ENCODE measurements at regions not wholly inside any gene's neighbourhood (a gene's known extent, or its start where the extent isn't known, plus 50 kb on each side); places are given as distances from the start of the nearest gene placed in this dataset.

DNA sequence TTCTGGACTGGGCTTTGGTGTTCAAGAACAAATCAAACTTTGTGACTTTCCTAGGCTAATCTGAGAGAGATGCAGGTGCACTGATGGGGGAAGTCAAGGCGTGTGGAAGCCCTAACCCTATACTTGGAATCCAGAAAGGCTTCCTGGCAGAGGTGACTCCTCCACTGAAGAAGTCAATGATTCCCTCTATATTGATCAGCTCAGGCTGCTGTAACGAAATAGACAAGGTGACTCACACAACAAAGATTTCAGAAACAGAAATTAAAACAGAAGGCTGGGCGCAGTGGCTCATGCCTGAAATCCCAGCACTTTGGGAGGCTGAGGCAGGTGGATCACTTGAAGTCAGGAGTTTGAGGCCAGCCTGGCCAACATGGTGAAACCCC, 69.6 kb upstream of the GGTA1 start:
- no peak for DNase-seq

DNA sequence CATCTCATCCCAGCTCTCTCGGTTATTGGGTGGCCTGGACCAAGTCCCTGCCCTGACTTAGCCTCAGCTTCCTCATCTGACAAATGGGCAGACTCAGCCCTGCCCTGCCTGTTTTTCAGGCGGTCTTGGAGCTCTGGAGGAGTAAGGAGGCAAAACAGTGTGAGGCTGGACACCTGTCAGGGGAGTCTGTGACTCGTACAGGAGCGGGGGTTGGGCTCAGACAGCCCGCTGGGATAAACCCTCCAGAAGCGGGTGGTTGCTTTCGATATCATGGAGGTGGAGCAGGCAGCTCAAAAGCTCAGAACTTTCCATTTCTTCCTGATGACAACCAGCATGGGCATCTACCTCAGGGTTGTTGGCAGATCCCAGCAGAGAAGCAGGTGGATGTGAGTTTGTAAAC, 72.9 kb upstream of the GGTA1 start:
- DNase-seq, result no peak

DNA sequence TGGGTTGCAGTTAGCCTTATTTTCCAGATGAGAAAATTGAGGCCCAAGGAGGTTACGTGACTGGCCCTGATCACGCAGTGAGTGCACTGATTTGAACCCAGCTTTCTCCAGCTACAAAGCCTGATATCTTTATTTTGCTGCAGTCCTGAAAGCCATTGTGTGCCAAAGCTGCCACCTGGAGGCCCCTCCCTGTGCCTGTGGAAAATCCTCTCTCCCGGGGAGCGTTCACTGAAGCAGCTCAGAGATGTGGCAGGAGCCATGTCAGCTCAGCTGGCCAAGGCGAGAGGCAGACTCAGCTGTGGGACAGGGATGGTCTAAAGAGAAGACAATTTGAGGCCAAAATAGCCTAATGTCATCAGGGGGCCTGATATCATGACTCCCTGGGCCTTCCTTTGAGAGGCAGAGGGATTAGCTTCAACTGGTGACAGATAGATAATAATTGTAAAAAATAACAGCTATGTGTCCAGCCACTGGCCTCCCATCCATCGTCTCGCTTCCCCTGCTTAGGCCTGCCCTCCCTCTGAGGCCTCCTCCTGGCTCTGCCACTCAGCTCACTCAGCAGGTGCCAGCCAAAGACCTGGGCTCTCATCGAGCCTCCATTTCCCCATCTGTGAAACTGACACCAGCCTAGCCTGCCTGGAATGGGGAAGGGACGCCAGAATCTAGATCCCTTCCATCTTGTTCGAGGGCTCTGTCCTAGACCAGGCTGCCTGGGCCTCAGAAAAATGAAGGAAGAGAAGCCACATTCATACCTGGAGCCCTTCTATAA, 74.3 kb upstream of the GGTA1 start:
- no peak for DNase-seq

DNA sequence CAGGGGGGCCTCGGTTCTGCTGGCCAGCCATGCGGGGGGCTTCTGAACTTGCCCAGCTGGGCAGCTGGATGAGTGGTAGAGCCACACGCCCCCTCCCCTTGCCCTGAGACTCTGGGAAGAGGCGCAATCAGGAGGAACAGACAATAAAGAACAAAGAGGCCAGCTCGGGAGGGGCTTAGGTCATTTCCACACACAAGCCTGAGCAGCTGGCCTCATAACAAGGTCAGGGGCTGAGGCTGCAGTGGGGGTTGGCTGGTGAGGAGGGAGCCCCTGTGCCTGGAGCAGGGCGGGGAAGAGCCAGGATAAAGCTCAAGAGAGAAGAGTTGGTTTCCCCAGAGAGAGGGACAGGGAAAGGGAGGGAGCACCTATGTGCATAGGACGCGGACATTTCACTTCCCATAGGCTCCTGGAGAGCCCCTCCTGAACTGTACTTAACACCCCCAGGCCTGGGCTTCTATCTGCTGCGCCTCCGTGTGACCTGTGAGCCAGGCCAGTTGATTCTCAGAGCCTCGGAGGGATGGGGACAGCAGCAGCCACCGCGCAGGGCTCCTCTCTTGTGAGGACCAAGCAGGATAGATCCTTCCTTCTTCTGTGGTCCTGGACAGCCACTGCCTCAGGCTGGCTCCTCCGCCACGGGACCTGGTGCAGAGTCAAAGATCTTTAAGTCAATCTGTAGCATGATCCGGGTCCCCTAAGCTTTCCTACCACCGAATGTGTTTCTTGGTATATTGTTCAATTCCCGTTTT, 75.3 kb upstream of the GGTA1 start:
- no peak for DNase-seq

DNA sequence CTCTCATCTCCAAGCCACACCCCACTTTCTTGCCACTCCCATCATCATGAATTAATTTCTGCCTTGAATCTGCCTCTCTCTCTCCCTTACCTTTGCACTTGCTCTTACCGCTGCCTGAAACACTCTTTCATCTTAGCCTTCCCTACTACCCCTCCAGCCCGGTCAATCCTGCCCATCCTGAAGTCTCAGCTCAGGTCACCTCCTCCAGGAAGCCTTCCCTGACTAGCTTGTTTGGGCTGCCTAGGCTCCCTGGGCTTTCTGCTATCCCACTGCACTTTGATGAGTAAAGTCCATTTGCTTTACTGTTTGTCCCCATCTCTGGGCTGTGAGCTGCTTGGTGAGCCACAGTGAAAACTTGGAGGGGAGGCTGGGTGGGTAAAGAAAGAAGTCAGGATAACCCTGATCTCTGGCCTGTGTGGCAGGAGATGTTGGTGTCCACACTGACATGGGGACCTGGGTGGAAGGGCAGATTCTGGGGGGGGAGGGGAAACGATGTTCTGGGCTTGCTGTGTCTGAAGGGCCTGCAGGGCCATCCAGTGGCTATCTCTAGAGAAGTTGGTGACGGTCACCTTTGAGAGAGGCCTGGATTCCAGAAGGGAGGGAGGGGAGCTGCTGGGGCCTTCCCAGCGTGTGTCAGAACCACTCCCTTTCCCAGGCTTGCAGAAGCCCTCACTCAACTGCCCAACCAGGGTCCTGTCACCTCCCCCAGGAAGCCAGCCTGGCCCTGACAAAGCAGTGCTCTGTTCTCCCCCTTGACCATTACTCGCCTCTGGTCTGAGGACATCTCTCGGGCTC, 75.0 kb upstream of the DAB2IP start:
- DNase-seq, result no peak

DNA sequence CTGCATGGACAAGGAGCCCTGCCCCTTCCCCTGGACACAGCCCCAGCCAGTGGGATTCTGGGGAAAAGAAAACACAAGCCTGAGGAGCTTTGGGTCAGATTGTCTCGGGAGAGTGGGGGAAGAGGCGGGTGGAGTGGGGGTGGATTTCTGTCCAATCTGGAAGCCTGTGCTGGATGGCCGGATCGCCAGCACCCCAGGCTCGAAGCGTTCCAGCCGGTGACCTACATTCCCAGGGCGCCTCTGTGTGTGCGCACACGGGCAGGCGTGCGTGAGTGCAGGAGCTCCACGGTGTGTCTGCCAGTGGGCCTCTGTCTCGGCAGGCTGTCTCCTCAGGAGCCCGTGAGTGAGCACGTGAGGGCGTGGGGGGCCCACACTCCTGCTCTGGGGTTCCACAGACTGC, 74.3 kb upstream of the DAB2IP start:
- DNase-seq, result no peak

DNA sequence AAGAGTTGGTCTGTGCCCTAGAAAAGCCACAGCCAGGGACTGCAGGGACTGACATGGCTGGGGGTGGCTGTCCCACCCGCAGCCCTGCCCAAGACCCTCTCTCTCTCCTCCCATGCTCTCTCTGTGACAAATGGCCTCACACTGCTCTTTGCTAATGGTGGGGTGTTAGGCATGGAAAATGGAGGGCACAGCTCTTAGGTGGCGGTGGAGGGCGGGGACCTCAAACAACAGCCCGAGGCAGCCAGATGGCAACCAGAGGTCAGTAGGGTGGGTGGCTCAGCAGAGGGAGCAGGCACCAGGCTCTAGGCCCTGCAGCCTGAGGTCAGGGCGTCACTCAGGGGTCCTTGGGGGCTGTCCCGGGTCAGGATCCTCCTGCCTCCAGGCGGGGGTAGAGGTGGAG, 73.9 kb upstream of the DAB2IP start:
- DNase-seq, result no peak

DNA sequence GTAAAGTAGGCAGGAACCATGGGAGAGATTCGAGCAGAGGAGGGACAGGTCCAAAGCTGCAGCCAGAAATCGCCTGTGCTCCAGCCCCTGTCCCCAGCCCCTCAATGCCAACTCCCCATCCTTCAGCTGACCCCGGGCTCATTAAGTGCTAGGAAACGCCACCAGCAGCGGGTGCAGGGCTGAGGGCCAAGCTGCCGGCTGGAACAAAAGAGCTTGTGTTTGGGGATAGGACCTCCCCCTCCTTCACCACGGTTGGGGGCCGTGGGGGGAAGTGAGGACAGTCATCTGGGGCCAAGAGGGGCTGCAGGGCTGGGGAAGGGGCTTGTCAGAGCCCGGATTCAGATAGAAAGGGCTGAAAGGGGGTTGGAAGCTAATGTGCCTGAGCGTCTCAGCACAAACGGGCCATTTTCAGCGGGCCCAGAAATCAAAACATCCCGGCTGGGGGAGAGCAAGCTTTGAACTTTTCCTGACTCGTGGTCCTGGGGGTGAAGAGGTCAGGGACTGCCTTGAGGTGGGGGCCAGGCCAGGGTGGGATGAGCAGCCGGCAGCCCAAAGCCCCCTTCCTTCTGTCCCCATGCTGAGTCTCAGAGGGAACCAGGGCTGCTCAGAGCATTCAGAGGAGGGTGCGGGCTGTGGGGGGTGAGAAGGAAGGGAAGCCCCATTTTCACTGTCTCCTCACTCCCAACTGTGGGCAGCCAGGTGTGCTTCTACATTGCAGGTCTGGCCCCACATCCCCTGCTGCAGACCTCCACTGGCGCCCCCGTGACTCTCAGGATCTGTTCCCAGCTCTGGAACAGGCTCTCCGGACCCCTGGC, 69.4 kb upstream of the DAB2IP start:
- DNase-seq, result no peak

DNA sequence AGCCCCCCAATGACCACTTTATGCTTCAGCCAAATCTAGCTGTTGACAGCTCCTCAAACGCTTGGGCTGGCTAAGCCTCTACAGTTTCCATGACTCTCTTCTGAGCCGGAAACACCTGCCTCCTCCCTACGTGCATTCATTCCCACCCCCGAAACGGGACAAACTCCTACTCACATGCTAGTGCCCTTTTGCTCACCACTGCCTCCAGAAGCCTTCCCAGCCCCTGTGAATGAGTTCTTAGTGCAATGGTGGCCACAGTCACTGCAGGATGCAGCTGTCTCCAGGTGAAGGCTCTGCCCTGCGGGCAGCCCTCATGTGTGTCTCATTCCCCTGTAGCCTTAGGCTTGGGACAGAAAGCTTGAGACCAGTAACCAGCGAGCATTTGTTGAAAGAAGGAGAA, 68.8 kb upstream of the DAB2IP start:
- DNase-seq, result no peak

DNA sequence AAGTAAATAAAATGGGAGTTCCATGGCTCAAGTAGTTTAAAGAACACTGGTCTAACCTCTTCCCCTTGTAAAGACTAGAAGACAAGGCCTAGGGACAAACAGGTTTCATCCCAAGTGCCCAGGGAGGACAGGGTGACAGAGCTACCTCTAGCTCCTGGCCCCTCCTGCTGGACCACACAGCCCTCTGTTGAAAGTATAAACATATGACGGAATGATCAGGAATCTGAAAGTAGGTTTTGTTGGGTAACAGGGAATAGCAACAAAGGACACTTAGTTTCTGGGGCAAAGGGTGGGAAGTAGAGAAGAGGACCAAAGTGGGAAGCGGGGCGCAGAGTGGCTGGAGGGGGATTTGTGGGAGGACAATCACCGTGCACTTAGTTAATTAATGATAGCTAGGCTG, 67.0 kb upstream of the DAB2IP start:
- DNase-seq, result no peak

DNA sequence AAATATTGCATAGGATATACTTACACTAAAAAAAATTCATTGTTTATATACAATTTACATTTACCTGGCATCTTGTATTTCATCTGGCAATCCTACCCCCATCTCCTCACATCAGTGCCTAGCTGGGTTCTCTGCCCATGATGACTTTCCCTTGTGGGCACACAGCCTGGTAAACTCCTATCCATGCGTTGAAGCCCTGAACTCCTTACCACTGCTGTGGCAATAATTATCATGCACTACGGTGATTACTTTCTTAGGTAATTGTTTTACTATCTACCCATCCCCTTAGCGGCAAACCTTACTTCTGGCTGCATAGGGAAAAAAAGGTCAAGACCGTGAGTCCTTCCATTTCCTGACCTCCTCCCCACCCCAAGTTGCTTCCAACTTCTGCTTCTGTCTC, 63.6 kb upstream of the DAB2IP start:
- DNase-seq, result no peak

DNA sequence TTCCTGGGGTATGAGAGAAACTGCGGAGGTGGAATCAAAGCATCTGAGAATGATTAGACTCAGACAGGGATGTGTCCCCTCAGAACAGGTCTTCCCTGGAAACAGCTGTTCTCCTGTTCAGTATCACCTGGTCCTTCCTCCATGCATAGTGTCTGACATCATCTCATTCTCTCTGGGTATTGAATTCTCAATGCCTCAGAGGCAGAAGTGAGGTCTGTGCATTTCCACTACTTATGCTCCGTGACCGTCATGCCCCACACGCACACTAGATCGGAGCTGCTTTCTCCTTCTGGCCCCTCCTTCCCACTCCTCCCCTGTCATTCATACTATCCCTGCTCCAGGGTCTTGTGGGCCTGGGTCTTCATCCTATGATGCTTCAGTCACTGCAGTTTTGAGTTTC, 61.4 kb upstream of the DAB2IP start:
- DNase-seq, result no peak

DNA sequence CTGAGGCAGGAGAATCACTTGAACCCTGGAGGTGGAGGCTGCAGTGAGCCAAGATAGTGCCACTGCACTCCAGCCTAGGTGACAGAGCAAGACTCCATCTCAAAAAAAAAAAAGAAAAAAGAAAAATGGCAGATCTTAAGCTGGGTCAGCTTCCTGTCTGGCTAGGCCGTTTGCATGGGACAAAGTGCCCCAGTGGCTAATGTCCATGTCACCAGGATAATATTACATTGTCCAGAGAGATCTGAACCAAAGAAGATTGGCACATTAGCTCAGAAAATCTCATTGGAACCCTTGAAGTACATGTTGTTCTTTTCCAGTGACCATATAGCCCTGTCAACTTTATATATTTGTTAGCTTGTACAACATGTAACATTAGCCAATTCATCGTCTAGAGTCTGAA, 59.2 kb upstream of the DAB2IP start:
- DNase-seq, result no peak

DNA sequence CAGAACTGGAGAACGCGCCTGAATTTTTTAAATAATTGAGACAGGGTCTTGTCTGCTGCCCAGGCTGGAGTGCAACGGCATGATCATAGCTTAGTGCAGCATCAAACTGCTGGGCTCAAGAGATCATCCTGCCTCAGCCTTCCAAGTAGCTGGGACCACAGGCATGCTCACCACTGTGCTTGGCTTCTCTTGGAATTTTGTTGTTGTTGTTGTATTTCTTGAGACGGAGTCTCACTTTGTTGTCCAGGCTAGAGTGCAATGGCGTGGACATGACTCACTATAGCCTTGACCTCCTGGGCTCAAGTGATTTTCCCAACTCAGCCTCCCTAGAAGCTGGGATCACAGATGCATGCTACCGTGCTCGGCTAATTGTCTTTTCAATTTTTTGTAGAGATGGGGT, 58.4 kb upstream of the DAB2IP start:
- DNase-seq, result no peak

DNA sequence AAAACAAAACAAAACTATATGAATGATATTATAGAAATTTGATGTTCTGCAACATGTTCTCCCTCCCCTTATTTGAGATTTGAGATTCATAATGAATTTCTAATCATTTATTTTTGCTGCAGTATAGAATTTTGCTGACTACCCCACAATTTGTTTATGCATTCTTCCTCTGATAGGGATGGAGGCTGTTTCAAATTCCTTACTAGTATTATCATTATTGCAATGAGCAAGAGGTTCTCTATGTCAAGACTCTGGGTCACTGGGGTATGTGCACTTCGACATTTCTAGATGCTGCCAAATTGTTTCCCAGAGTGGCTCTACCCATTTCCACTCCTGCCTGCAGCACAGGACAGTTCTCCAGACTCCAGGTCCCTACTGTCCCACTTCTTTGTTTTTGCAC, 54.9 kb upstream of the DAB2IP start:
- no peak for DNase-seq

DNA sequence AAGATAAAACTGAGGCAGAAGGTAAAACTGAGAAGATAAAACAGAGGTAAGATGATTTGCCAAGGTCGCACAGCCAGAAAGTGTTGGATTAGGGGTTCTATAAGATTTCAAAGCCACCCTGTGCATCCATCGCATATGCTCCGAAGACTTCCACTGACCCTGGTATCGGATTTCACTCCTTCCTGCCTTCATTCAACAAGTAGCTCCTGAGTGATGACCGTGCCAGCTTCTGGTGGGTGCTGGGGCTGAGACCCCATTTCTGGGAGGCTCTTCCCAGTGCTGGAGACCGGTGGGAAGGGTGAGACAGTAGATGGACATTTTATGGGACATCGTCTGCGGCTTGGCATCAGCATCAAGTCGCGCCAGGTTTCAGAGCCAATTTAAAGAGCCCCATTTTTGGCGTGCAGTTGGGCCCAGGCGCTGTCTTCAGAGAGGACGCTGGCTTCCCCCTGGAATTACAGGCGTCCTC, 53.7 kb upstream of the DAB2IP start:
- no peak for DNase-seq

DNA sequence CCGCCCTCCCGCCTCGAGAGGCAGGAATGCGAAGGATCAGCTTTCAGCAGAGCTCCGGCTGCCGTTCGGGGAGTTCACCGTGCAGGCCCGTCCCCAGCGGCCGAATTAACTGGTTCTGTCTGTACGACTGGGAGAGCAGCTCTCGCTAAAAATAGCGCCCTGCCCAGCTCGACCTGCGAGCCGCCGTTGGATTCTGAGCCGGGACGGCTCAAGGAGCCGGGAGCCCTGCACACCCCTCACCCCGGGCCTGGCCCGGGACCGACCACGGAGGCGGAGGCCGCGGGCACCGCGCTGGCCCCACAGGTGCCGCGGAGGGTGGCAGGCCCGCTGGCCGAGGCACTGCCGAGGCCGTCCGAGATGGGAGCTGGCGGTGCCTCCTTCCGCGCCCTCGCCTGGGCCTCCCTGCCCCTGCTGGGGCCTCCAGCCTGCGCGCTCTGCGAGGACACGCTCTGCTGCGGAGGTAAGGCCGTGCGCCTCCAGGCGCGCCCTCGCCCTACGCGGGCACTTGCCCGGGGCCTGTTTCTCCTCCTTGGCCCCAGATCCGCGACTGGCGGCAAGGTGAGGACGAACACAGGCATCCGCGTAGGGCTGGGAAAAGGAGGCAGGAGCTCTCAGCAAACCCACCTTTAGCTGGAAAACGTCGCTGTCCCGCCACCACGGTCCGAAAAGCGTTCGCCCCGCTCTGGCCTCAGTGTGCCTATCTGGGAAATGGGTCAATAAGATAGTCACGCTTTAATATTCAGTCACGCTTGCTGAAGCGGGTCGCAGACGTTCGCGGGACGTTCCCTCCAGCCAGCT, 53.1 kb upstream of the DAB2IP start:
- DNase-seq, result no peak

DNA sequence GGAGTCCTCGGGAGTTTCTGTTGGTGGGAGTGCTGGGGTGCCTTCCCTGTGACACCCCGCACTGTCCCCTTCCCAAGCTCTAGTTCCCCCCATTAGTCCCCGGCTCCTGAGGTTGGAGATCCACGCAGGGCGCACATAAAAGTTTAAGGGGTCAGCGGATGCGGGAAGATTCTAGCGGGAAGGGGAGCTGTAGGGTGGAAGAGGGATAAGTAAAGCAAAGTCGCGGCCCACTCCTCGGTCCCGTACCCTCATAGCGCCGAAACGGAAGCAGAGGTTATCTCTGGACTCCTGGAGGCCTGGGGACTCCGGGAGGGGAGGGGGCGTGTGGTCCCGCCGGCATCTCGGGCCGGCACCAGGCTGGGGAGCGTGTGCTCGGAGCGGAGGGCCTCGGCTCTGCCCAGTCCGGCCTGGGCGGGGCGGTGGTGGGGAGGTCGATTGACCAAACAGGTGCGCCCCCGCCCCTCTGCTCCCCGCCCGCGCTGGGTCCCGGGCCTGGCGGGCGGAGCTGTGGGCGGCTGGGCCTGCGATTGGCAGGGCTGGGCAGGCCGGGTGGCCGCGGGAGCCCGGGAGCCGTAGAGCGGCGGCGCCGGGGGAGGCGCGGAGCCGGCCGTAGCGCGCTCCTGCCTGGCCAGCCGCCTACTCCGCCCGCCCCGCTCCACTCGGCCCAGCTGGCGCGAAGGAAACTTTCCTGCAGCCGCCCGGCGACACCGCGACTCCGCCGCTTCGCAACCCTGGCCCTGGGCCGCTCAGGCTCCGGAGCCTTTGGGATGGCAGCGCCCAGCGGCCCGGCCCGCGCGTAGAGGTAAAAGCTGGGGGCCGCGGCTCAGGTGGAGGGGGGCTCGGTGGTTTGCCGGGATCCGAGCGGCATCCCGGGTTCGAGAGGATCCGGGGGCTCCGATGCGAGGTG, 52.2 kb upstream of the DAB2IP start:
- no peak for DNase-seq

DNA sequence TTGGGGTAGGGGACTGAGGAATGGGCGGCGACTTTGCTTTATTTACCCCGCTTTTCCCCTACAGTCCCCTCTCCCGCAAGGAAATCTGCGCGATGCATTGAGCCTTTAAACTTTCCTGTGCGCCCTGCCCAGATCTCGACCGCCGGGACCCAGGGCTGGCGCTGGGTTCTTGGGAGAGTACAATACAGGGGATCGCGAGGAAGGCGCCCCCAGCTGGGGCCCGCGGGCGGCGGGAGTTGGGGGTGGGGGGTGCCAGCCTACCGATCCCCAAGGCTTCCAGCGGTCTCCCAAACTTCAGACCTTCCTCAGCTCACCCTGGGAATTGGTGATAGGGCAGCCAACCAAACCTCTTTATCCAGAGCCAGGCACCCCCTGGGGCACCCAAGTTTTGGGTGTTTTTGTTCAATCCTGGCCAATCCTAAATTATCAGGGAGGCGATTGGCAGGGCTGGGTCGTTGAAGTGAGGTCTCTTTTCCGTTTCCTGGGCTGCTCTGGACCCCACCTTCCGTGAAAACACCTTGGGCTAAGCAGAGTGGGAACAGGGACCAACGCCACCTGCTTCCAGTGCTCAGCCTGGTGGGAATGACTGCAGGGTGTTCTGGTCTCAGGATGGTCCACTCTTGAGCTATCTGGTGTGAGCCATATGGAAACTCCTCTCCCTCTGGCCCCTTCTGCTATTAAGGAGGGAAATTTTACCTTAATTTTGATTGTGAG, 51.4 kb upstream of the DAB2IP start:
- no peak for DNase-seq

DNA sequence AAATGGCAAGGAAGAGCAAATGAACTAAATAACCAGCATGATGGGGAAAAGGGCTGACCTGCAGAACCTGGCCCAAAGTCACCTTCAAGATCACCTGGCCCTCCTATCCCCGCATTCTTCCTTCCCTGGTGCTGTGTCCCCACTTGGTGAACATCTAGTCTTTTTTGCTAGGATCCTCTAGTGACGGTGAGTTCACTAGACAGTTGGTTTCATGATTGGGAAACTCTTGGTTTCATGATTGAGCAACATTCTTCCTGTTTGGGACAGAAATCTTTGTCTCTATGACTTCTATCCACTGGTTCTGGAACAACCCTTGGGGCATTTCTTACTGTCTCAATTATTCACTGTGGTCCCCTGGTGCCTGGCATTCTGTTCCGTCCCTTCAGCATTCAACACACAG, 50.2 kb upstream of the DAB2IP start:
- DNase-seq, result no peak
